Activated naive CD8-positive, alpha-beta T cell treated with anti-CD3 and anti-CD28 coated beads, Interleukin-2, amount 10 ng/mL, durations not matched to agents 7 days and 5 days (primary cell): ENCODE measurements at regions not wholly inside any gene's neighbourhood (a gene's known extent, or its start where the extent isn't known, plus 50 kb on each side); places are given as distances from the start of the nearest gene placed in this dataset.
"Not testable (repeated sequence)": the region's sequence is repeated elsewhere in the genome, so short reads cannot be mapped to it uniquely, and the experiment has no call there.

Source experiments
- ATAC-seq: fragments of 150-1000 bp; cut with Tn5 transposase; one replicate; pipeline ENCODE4 v1.10.0; 2021; ENCODE audit warnings: low read depth, moderate library complexity
- POLR2A ChIA-PET: fragments of 350-600 bp; sonication (Branson Sonifier 250); formaldehyde crosslinking; loops from one replicate; lab custom pipeline; 2021; ENCODE audit warnings: antibody characterized with exemption; lab: Charles Lee
- DNase-seq: peaks from one replicate; pipeline ENCODE4 v3.0.0; 2021
- H3K27ac Mint-ChIP-seq: one replicate; pipeline ENCODE4 v1.8.0; 2022; ENCODE audit warnings: mild to moderate bottlenecking, mixed read lengths
- H3K27me3 Mint-ChIP-seq: one replicate; pipeline ENCODE4 v1.8.0; 2022; ENCODE audit warnings: mild to moderate bottlenecking, moderate library complexity, mixed read lengths
- H3K36me3 Mint-ChIP-seq: one replicate; pipeline ENCODE4 v1.8.0; 2021; ENCODE audit warnings: mild to moderate bottlenecking, mixed read lengths
- H3K4me1 Mint-ChIP-seq: one replicate; pipeline ENCODE4 v1.8.0; 2021; ENCODE audit warnings: mixed read lengths
- H3K4me3 Mint-ChIP-seq: one replicate; pipeline ENCODE4 v1.8.0; 2022; ENCODE audit warnings: mild to moderate bottlenecking, moderate library complexity, mixed read lengths
- H3K9me3 Mint-ChIP-seq: one replicate; pipeline ENCODE4 v1.8.0; 2021; ENCODE audit warnings: mixed read lengths

DNA sequence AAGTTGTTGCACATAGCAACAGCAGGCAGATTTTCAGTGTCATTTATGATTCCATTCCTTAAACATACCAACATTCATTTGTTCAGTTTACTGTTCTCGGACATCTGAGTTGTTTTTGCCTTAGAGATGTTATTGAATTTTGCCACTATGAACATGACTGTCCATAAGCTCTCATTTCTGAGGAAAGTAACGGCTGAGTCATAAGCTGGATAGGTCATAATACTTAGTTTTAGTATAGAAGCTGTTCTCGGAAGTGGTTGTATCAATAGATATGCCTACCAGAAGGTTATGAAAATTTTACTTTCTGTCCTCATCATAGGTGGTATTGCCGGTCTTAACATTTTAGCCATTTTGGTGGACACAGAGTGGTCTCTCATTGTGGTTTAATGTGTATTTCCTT, 157.1 kb upstream of the CLNK start:
- Mint-ChIP-seq H3K9me3 (no peaks in the 10 kb centered on the region), H3K36me3 (no peaks in the 10 kb centered on the region), H3K27ac (no peak overlapping the region), H3K4me1 (no peaks in the 10 kb centered on the region), H3K27me3 (peaks cover 2% of the 10 kb centered on the region), H3K4me3 (no peak overlapping the region)
- POLR2A ChIA-PET: no interaction called here
- ATAC-seq (no peak), DNase-seq (no peak)

GRCh38 chr4:10837151-10837550, 152.6 kb upstream of the CLNK start:
- H3K4me1 Mint-ChIP-seq: no peaks in the 10 kb centered on the region
- peaks cover 2% of the 10 kb centered on the region for H3K27me3 Mint-ChIP-seq
- H3K27ac Mint-ChIP-seq: no peak overlapping the region
- H3K4me3 Mint-ChIP-seq: no peak overlapping the region
- POLR2A ChIA-PET: no interaction called here
- no peaks in the 10 kb centered on the region for H3K36me3 Mint-ChIP-seq
- ATAC-seq (no peak), DNase-seq (no peak)
- H3K9me3 Mint-ChIP-seq: no peaks in the 10 kb centered on the region

- H3K27me3 Mint-ChIP-seq: peaks cover 2% of the 10 kb centered on the region
- no peak overlapping the region for H3K27ac Mint-ChIP-seq
- ATAC-seq (no peak), DNase-seq (no peak)
- peaks cover 5% of the 10 kb centered on the region for H3K9me3 Mint-ChIP-seq
- POLR2A ChIA-PET: no interaction called here
- H3K4me3 Mint-ChIP-seq: no peak overlapping the region
- no peaks in the 10 kb centered on the region for H3K36me3 Mint-ChIP-seq
- no peaks in the 10 kb centered on the region for H3K4me1 Mint-ChIP-seq
Observed at GRCh38 chr4:10832806-10833628, 148.4 kb upstream of the CLNK start.

DNA sequence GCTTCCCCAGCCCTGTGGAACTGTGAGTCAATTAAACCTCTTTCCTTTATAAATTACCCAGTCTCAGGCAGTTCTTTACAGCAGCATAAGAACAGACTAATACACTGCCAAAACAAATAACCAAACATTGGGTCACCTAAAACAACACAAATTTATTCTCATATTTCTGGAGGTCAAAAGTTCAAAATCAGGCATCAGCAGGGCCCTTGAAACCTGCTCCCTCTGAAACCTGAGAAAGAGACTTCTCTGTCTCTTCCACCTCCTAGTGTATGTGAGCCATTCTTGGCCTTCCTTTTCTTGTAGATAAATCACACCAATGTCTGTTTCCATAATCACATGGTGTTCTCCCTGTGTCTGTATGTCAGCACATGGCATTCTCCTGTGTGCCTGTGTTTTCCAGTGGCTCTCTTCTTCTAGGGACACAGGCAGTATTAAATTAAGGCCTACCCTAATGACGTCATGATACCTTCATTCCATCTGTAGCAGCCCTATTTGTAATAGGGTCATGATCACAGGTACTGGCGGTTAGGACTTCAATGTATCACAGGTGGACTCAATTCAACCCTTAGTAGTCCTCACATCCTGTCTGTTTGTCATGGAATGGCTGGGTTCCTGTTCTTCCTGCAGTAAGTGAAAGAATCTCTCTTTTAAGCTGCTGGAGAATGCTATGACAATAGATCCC, 147.3 kb upstream of the CLNK start:
- H3K27me3 Mint-ChIP-seq: peaks cover 2% of the 10 kb centered on the region
- POLR2A ChIA-PET: no interaction called here
- H3K4me3 Mint-ChIP-seq: no peak overlapping the region
- H3K9me3 Mint-ChIP-seq: peaks cover 5% of the 10 kb centered on the region
- DNase-seq (no peak), ATAC-seq (no peak)
- no peaks in the 10 kb centered on the region for H3K36me3 Mint-ChIP-seq
- no peaks in the 10 kb centered on the region for H3K4me1 Mint-ChIP-seq
- H3K27ac Mint-ChIP-seq: no peak overlapping the region

DNA sequence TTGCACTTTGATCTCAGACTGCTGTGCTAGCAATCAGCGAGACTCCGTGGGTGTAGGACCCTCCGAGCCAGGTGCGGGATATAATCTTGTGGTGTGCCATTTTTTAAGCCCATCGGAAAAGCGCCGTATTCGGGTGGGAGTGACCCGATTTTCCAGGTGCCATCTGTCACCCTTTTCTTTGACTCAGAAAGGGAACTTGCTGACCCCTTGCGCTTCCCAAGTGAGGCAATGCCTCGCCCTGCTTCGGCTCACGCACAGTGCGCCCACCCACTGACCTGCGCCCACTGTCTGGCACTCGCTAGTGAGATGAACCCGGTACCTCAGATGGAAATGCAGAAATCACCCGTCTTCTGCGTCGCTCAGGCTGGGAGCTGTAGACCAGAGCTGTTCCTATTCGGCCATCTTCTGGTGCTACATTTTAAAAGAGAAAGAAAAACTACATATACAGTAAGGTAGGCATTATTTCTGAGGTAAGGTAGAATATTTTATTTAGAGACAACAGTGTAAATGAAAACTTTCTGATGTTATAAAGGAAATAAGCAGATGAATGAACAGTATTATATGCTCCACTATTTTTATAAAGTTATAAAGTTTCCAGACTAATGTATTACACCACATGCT, 144.5 kb upstream of the CLNK start:
- H3K36me3 Mint-ChIP-seq, H3K9me3 Mint-ChIP-seq, H3K4me3 Mint-ChIP-seq, POLR2A ChIA-PET, DNase-seq, H3K27ac Mint-ChIP-seq, H3K27me3 Mint-ChIP-seq, ATAC-seq, H3K4me1 Mint-ChIP-seq: not testable (repeated sequence)

- H3K27me3 Mint-ChIP-seq: no peaks in the 10 kb centered on the region
- H3K36me3 Mint-ChIP-seq: no peaks in the 10 kb centered on the region
Observed at GRCh38 chr4:10821826-10822225, 137.3 kb upstream of the CLNK start.

DNA sequence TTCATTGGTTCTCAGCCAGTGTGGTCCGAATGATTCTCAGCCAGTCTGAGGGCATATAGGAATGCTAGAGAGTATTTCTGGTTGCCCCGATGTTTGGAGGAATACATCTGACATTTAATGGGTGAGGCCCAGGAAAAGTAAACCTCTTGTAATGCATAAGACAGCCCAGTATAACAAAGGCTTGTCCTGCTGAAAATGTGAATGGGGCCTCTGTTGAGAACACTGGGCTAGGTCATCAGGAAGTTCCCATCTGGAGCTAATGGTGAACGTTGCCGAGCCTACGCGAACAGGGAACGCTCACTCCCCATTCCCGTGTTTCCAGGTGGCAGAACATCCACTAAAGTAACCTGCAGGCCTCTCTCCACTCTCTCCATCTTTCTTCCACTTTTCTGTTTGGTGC, 132.0 kb upstream of the CLNK start:
- POLR2A ChIA-PET: no interaction called here
- no peak overlapping the region for H3K27ac Mint-ChIP-seq
- no peaks in the 10 kb centered on the region for H3K9me3 Mint-ChIP-seq
- H3K4me1 Mint-ChIP-seq: no peaks in the 10 kb centered on the region
- H3K27me3 Mint-ChIP-seq: no peaks in the 10 kb centered on the region
- no peak overlapping the region for H3K4me3 Mint-ChIP-seq
- no peaks in the 10 kb centered on the region for H3K36me3 Mint-ChIP-seq
- no peak for DNase-seq
- no peak for ATAC-seq

More at GRCh38 chr4:10821826-10822225, 137.3 kb upstream of the CLNK start:
- POLR2A ChIA-PET: no interaction called here
- Mint-ChIP-seq H3K4me1 (no peaks in the 10 kb centered on the region), H3K4me3 (no peak overlapping the region), H3K9me3 (peaks cover 2% of the 10 kb centered on the region), H3K27ac (no peak overlapping the region)
- no peak for ATAC-seq
- no peak for DNase-seq

GRCh38 chr4:10811991-10812390, 127.4 kb upstream of the CLNK start:
- Mint-ChIP-seq H3K4me3 (no peak overlapping the region), H3K27ac (no peak overlapping the region), H3K27me3 (peaks cover 2% of the 10 kb centered on the region), H3K36me3 (no peaks in the 10 kb centered on the region), H3K4me1 (no peaks in the 10 kb centered on the region), H3K9me3 (peaks cover 2% of the 10 kb centered on the region)
- POLR2A ChIA-PET: no interaction called here
- ATAC-seq (no peak), DNase-seq (no peak)

DNA sequence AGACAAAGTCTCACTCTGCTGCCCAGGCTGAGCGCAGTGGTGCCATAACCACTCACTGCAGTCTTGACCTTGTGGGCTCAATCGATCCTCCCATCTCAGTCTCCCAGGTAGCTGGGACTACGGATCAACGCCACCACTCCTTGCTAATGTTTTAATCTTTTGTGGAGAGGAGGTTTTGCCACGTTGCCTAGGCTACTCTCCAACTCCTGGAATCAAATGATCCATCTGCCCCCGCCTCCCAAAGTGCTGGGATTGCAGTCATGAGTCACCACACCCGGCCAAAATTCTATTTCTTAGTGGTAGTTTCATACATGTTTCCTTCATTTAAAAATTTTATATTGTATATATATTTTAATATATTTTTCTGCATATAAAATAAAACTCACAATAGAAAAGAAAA, 125.8 kb upstream of the CLNK start:
- POLR2A ChIA-PET: no interaction called here
- H3K27ac Mint-ChIP-seq: no peak overlapping the region
- no peak for ATAC-seq
- DNase-seq: no peak
- no peak overlapping the region for H3K4me3 Mint-ChIP-seq
- H3K4me1 Mint-ChIP-seq: no peaks in the 10 kb centered on the region
- no peaks in the 10 kb centered on the region for H3K36me3 Mint-ChIP-seq
- peaks cover 2% of the 10 kb centered on the region for H3K27me3 Mint-ChIP-seq
- H3K9me3 Mint-ChIP-seq: peaks cover 3% of the 10 kb centered on the region

- no peaks in the 10 kb centered on the region for H3K36me3 Mint-ChIP-seq
- POLR2A ChIA-PET: no interaction called here
- peaks cover 2% of the 10 kb centered on the region for H3K27me3 Mint-ChIP-seq
- DNase-seq (no peak), ATAC-seq (no peak)
- no peak overlapping the region for H3K4me3 Mint-ChIP-seq
- peaks cover 3% of the 10 kb centered on the region for H3K9me3 Mint-ChIP-seq
- H3K4me1 Mint-ChIP-seq: no peaks in the 10 kb centered on the region
- H3K27ac Mint-ChIP-seq: no peak overlapping the region
Observed at GRCh38 chr4:10809905-10810304, 125.3 kb upstream of the CLNK start.

- ATAC-seq (no peak), DNase-seq (no peak)
- Mint-ChIP-seq H3K4me1 (no peaks in the 10 kb centered on the region), H3K27me3 (peaks cover 2% of the 10 kb centered on the region), H3K9me3 (peaks cover 5% of the 10 kb centered on the region), H3K36me3 (no peaks in the 10 kb centered on the region), H3K27ac (no peak overlapping the region), H3K4me3 (no peak overlapping the region)
- POLR2A ChIA-PET: no interaction called here
Observed at GRCh38 chr4:10808591-10808990, 124.0 kb upstream of the CLNK start.

- Mint-ChIP-seq H3K4me3 (no peak overlapping the region), H3K4me1 (no peaks in the 10 kb centered on the region), H3K27ac (no peak overlapping the region), H3K36me3 (no peaks in the 10 kb centered on the region), H3K27me3 (peaks cover 2% of the 10 kb centered on the region), H3K9me3 (peaks cover 5% of the 10 kb centered on the region)
- DNase-seq: no peak
- no peak for ATAC-seq
- POLR2A ChIA-PET: no interaction called here
Observed at GRCh38 chr4:10806953-10807645, 122.5 kb upstream of the CLNK start.

- POLR2A ChIA-PET: no interaction called here
- Mint-ChIP-seq H3K27me3 (no peaks in the 10 kb centered on the region), H3K36me3 (no peaks in the 10 kb centered on the region), H3K4me3 (no peak overlapping the region), H3K4me1 (no peaks in the 10 kb centered on the region), H3K9me3 (peaks cover 10% of the 10 kb centered on the region), H3K27ac (no peak overlapping the region)
- ATAC-seq (no peak), DNase-seq (no peak)
Observed at GRCh38 chr4:10803713-10804343, 119.3 kb upstream of the CLNK start.
